ENCODE measurements at regions not wholly inside any gene's neighbourhood (a gene's known extent, or its start where the extent isn't known, plus 50 kb on each side); places are given as distances from the start of the nearest gene placed in this dataset.

DNA sequence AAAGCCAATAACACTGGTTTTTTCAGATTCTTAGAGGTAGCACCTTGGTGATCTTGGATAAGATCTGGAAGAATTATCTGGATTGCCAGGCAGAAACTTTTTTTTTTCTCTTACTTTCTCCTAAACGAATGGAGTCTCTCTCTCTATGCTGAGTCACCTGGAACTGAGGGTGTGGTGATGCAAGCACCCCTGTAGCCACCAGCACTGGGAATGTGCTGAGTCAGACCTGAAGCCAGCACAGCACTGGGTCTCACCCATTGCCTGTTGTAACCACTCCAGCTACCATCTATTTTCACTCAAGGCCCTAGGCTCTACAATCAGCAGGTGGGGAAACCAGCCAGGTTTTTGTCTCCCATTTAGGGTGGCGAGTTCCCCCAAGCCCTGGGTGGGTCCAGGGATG lies 923.8 kb downstream of the RAPGEF2 start:
- TF ChIP-seq, protein P1, sequence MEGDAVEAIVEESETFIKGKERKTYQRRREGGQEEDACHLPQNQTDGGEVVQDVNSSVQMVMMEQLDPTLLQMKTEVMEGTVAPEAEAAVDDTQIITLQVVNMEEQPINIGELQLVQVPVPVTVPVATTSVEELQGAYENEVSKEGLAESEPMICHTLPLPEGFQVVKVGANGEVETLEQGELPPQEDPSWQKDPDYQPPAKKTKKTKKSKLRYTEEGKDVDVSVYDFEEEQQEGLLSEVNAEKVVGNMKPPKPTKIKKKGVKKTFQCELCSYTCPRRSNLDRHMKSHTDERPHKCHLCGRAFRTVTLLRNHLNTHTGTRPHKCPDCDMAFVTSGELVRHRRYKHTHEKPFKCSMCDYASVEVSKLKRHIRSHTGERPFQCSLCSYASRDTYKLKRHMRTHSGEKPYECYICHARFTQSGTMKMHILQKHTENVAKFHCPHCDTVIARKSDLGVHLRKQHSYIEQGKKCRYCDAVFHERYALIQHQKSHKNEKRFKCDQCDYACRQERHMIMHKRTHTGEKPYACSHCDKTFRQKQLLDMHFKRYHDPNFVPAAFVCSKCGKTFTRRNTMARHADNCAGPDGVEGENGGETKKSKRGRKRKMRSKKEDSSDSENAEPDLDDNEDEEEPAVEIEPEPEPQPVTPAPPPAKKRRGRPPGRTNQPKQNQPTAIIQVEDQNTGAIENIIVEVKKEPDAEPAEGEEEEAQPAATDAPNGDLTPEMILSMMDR (IDR thresholded peaks at IDR 0.05) = no peak
- TF ChIP-seq POLR2A (IDR thresholded peaks at IDR 0.05) (no peak), EP300 (IDR thresholded peaks at IDR 0.05) (no peak)
